ENCODE measurements at regions not wholly inside any gene's neighbourhood (a gene's known extent, or its start where the extent isn't known, plus 50 kb on each side); places are given as distances from the start of the nearest gene placed in this dataset.

- no peak for TF ChIP-seq CTCF (IDR thresholded peaks at IDR 0.05; ENCODE audit: low read length)
- no peak for TF ChIP-seq EZH2 (IDR thresholded peaks at IDR 0.05; ENCODE audit: borderline replicate concordance, low read length)
Measured at GRCh38 chr2:58938988-58939387, 697.9 kb upstream of the FANCL start.

Measured in OCI-LY1 (cell line).